Left cardiac atrium (tissue), 4 donors: ENCODE measurements at regions not wholly inside any gene's neighbourhood (a gene's known extent, or its start where the extent isn't known, plus 50 kb on each side); places are given as distances from the start of the nearest gene placed in this dataset.
A peak's percentile ranks its signal among the peaks of the same experiment; 100 is the strongest.
"Not testable (repeated sequence)": the region's sequence is repeated elsewhere in the genome, so short reads cannot be mapped to it uniquely, and the experiment has no call there.

ENCODE experiments used
- ATAC-seq, 2 donors: fragments of 200-7000 bp; cut with Tn5 transposase; one replicate each; pipeline ENCODE4 v1.9.1; 2020; ENCODE audit warnings: mild to moderate bottlenecking in 2 of 2, moderate library complexity in 2 of 2
- DNase-seq: peaks from one replicate; pipeline ENCODE4 v3.0.0-alpha.2; 2020
- intact Hi-C, 2 donors: fragments of 100-400 bp; cut with DNase I; formaldehyde crosslinking; loops; one replicate each; pipeline versions ENCODE4 v1.14.1 to v1.15.1; 2022 to 2023
- donor health status: DM: no; HTN: yes; CAD: no.
- donor health status: DM: no; HTN: yes; CAD: no; lungs with severe emphysema.
- donor health status: DM: yes; HTN: yes; CAD: no.
- donor health status: Dilated cardiomyopathy.

DNA sequence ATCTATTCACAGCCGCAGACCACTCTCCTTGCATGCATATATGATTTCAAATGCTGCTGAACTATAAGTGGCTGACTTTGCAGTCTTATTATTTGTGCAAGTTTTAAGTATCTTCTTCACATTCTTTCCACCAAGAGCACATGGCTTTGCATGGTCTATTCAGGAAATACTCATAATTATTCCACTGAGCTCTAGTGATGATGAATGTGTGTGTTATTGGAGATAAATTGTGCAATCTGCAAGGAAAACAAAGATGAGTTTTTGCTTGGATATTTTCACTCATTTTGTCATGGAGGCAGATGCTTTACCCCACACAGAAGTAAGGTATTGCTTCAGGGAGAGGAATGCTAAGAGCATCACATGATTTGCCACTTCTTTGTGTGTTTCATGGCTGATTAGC, 764.6 kb downstream of the TBC1D32 start:
- intact Hi-C loops: no loop called here
- no peak for ATAC-seq
- no peak for DNase-seq

DNA sequence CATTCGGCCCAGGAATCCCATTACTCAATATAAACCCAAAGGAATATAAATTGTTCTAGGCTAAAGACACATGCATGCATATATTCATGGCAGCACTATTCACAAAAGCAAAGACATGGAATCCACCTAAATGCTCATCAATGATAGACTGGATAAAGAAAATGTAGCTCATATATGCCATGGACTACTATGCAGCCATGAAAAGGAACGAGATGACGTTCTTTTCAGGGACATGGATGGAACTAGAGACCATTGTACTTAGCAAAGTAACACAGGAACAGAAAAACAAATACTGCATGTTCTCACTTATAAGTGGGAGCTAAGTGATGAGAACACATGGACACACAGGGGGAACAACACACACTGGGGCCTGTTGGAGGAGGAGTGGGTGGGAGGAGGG, 769.5 kb downstream of the TBC1D32 start:
- DNase-seq (no peak), ATAC-seq (no peak)
- intact Hi-C loops: no loop called here

DNA sequence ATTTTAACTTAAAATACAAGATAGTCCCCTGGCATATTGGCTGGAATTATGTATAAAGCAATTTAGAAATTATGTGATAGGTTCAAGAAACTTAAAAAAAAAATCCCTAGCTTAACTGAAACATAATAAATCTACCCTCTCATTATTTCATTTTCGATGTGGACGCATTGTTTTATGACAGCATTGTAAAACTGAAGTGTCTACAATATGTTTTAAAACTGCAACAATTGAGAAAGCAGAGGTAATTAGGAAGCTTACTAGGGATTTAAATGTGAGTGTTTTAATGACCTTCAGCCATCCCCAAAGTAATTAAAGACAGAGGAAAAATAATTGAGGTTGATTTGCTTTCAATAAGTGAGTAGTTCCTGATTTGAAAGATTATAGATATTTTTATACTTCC, 776.0 kb downstream of the TBC1D32 start:
- DNase-seq (no peak), ATAC-seq (no peak)
- intact Hi-C loops: no loop called here

DNA sequence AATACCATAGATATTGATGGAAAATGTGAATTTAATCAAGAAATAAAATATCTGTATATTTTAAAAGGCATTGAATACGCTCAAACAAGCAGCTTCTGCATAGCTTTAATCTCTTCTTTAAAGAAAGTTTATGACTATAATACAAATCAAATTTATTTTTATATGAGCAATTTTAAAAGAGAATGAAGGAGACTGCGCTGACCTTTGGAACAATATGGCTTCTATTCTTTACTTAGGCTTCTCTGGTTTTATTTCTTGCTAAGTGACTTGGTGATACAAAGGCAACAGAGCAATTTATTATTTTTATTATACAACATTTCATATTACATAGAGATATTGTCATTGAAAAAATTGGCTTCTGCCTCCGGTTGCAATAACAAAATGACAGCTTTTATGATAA, 776.7 kb downstream of the TBC1D32 start:
- DNase-seq: no peak

DNA sequence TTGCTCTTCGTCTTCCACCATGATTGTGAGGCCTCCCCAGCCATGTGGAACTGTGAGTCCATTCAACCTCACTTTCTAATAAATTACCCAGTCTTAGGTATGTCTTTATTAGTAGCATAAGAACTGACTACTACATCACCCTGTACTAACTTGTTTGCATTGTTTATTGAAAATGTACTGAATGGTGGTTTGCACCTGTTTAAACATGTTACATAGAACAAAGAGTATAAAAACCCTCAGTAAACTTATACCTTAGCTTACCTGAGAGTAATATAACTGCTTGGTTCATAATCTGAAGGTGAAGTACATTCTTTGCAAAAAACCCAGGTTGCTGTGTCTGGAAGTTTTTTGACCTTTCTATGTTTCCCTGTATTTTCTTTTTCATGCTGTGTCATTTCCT, 777.8 kb downstream of the TBC1D32 start:
- intact Hi-C loops: no loop called here
- DNase-seq: no peak
- ATAC-seq: no peak

More for the DNA sequence above, 776.7 kb downstream of the TBC1D32 start:
- intact Hi-C loops: no loop called here
- ATAC-seq: no peak

DNA sequence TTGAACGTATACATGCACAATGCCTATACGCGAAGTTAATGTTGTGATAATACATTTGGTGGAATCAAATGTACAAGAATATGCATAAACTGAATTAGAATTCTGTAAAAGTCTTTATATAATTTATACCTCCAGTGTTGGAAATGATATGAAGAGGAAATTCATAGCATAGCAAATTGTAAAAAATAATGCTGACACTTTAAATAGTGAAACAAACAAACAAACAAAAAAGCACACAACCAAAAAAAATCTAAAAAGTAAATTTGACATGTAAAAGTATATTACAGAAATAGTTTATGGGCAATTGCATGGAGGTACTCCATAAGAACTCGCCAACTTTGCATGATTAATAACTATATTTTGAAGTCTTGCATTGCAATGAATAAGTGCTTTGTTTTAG, 780.9 kb downstream of the TBC1D32 start:
- intact Hi-C loops: no loop called here

DNA sequence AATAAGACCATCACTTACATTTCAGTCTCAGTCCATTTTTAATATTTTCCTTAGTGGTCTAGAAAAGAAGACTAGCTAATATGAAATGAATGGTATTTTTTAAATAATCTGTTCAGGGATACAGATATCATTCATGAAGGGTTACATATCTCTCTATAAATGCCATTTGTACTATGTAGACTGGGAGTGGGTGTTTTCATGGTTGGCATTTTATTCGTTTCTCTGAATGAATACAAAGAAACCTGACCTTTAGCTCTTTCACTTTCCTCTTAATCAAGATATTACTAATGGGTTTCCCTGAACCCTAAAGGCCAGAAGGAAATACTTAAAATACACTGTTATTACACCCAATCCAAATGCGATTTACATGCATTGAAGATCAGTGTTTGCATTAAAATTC, 788.9 kb downstream of the TBC1D32 start:
- no peak for ATAC-seq
- intact Hi-C loops: no loop called here
- DNase-seq: no peak

More for the DNA sequence above, 780.9 kb downstream of the TBC1D32 start:
- DNase-seq (no peak), ATAC-seq (no peak)

DNA sequence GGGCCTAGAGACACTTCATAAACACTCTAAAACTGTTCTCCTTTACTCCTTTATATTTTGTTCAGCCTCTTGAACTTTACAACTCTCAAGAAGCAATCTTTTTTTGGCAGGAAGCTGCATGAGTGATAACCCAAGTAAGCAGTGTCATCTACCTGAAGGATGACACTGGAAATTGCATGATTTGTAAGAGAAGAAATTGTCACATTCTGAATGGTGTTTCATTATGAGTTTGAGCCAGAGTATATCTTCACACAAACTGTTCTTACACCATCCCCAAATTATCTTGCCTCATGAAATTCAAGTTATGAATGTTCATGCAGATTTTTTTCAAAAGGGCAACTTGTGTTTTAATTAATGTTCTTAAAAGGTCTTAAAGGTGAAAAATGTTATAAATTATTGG, 799.3 kb downstream of the TBC1D32 start:
- ATAC-seq (no peak), DNase-seq (no peak)
- intact Hi-C loops: no loop called here

DNA sequence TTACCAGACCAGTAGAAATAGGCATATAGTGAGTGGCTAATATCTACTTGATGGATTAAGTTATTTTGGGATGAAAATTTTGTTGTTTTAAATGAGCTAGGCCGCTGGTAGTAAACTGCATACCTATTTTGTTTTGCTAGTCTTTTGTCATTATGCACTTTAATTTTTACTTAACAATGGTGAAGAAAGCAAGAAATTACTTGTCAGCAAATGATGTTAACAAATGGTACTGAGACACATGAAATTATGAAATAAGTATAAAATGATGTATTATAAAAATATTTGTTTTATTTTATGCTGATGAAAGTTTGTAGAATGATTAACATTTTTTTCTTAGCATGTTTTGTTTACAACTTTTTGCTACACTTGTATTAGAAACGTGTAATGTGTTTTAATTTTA, 807.7 kb downstream of the TBC1D32 start:
- ATAC-seq (no peak), DNase-seq (no peak)
- intact Hi-C loops: no loop called here

DNA sequence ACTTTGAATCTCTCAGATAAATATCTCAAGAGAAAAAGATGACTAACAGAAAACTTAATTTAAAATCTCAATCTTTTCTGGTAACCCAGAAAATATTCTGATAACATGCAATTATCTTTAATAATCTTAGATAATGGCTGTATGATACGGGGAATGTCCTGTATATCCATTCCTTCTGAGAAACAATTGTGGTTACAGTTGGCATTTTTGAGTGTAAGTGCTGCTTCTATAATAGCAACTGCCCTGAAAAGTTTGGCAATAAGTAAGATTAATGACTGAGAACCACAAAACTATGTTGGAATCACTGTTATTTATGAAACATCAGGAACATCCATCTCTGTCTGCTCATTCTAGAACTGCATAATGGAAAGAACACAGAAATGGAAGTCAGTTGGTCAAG, 819.7 kb downstream of the TBC1D32 start:
- no peak for ATAC-seq
- DNase-seq: no peak
- intact Hi-C loops: no loop called here

DNA sequence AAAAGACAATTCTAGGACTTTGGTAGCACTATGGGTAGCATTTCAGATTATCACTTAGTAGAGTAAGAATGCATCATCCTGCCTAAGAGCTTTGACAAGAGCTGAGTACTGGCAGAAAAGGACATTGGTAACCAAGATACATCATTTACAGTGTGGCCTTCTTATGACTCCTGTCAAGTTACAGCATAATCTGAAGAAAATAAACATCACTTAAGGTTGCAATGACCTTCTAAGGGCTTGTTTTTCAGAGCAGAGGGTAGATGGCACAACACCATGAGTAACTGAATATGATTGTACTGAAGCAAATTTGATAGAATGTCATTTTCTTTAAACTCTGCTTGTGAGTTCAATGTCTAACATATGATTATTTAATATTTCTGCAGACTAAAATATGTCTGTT, 822.6 kb downstream of the TBC1D32 start:
- intact Hi-C loops: no loop called here
- DNase-seq: no peak
- ATAC-seq: no peak

DNA sequence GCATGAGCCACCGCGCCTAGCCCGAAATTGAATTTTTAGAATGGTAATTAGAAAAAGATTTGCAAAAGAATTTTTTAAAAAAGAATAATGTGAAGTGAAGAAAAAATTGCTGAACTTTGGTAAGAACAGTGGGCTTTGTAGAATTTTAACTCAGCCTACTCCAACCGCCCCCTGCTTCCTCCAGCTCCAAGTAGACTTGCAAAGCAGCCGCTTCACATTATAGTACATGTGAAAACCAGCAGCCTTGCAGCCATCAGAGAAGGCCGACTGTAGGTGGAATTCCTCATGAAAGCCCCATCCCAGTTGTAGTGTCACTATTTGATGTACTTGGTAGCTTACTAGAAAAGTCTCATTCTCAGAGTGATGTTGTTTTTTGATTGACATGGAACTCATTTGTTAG, 835.6 kb downstream of the TBC1D32 start:
- no peak for DNase-seq
- no peak for ATAC-seq
- intact Hi-C loops: no loop called here

DNA sequence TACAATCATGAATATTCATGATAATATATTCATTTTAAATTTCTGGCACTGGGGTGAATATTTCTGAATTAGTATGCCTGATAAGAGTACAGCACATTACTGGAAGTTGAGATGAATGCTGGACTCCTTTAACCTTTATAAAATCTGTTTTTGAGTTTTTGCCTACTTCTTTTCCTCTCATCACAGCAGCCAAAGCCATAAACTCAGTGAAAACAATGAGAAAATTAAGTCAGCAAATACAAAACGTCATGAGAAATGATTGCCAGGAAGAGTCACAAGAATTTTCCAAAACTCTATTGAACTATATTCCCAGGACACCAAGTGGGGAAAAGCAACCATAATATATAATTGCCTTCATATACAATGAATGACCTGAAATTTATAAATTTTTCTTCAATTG, 837.6 kb downstream of the TBC1D32 start:
- no peak for DNase-seq
- intact Hi-C loops: no loop called here
- ATAC-seq: no peak

DNA sequence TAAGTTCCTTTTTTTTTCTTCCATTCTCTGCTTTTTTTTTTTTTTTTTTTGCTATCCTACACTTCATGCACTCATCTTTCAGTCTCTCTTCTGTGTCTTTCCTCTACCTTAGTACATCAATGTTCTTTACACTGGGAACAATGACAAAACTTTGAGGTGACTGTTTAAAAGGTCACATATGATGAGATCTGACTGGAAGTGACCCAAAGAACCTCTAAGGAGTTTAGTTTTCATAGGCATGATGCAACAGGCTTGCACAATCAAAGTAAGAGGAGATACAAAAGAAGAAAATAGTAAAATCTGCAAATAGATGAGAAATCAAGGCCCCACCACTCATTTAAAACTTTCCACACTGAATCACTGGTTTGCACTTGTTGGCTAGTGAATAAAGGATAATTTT, 840.8 kb downstream of the TBC1D32 start:
- ATAC-seq: no peak
- intact Hi-C loops: no loop called here
- DNase-seq: no peak

DNA sequence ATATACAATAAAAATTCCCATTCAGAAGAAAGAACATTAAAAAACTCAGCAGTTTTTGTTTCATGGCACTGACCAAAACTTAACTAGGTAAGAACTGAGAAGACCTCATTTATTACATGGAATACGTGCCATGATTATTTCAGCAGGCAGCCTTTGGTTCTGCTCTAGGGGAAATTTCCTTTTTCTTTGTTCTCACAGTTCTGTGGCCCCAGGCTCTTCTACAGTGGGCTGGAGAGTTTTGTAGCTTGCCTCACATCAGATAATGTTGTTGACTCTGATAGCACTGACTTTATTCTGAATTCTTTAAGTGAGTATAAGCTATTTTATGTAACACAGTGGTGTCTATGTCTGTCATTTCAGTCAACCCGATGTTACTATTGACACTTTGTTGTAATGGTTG, 844.3 kb downstream of the TBC1D32 start:
- intact Hi-C loops: no loop called here
- DNase-seq (no peak), ATAC-seq (no peak)

DNA sequence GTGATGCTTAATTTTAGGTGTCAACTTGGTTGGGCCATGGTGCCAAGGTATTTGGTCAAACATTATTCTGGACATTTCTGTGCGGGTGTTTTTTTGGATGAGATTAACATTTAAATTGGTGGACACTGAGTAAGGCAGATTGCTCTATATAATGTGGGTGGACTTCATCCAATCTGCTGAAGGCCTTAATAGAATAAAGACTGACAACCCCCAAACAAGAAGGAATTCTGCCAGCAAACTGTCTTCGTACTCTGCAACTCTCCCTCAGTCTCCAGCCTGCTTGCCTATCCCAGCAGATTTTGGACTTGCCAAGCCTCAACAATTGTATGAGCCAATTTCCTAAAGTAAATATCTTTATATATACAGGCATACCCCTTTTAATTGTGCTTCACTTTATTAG, 850.1 kb downstream of the TBC1D32 start:
- ATAC-seq: no peak
- intact Hi-C loops: no loop called here

DNA sequence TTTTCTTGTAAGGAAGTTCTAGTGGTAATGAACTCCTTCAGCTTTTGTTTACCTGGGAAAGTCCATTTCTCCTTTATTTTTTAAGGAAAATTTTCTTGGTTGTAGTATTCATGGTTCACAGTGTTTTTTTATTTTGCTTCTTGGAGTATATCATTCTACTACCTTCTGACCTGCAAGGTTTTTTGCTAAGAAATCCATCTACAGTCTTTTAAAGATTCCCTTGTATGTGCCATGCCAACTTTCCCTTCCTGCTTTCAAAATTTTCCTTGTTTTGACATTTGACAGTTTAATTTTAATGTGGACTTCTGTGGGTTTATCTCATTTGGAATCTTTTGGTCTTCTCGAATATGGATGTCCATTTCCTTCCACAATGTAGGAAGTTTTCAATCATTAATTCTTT, 855.6 kb downstream of the TBC1D32 start:
- intact Hi-C loops: no loop called here

More for the DNA sequence above, 850.1 kb downstream of the TBC1D32 start:
- DNase-seq: no peak

DNA sequence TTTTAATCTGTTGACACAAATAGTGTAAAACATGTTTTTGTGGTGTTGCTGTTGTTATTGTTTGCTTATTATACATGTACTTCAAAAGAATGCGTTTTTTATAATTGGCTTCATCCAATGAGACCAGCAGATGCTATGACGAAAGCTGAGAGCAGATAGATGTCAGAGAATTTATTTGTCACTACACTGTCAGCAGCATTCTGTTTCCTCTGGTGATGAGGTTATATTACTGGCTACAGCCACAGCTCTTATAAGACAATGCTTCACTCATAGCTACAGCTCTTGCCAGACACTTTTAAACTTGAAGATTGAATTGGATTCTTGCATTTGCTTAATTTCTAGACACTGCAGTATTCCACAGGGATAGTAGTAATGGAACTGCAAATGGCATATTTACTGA, 860.5 kb downstream of the TBC1D32 start:
- intact Hi-C loops: no loop called here
- ATAC-seq (no peak), DNase-seq (no peak)

More for the DNA sequence above, 855.6 kb downstream of the TBC1D32 start:
- ATAC-seq (no peak), DNase-seq (no peak)

DNA sequence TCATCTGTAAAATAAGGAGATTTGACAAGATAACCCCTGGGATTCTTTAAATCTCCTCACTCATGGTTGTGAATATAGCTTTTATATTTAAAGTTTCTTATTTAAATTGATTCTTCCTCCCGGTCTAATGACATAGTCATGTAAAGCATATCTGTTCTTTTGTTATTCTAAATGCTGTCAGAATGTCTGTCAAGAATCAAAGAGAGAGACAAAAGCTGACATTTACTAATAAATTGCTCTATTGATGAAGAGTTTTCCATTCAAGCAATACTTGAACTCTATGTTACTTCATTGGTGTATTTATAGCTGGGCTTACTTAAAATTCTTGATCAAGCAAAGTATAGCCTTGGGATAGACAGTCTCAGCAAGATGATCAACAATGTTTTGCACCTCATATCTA, 865.8 kb downstream of the TBC1D32 start:
- intact Hi-C loops: no loop called here
- ATAC-seq: no peak
- DNase-seq: no peak

DNA sequence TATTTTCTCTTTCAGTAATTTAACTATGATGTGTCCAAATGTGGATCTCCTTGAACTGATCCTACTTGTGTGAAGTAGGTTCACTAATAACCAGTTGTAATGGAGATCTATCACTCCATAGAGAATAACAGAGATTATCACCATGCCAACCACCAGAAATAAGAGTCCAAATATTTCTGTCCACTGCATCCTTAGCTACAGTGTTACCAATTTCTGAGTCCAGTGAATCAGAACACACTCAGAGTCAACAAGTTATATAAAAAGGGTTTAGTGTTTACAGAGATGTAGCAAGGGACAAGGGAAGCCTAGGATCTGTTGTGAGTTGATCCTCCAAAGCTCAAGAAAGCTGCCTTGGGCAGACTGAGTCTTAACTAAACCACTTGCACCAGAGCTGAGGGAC, 882.8 kb downstream of the TBC1D32 start:
- no peak for DNase-seq
- intact Hi-C loops: no loop called here
- ATAC-seq: peak in 1 of 2 donors; percentile 41

DNA sequence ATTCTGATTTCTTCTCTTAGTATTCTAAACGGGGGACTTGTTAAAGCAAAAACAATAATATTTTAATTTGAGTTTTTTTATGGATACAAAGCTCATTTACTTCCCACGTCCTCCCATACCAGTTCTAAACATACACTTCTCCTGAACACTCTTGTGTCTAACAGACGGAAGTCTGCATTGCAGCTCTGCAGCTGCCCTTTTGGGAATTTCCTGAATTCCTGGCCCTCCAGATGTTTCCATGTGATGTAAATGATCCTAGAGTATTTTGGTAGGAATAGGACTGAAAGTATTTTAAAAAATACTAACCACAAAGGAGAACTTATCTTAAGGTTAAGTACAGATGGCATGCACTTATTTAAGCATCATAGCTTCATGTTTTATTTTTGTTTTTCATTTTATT, 886.7 kb downstream of the TBC1D32 start:
- intact Hi-C loops: no loop called here
- DNase-seq (no peak), ATAC-seq (no peak)

DNA sequence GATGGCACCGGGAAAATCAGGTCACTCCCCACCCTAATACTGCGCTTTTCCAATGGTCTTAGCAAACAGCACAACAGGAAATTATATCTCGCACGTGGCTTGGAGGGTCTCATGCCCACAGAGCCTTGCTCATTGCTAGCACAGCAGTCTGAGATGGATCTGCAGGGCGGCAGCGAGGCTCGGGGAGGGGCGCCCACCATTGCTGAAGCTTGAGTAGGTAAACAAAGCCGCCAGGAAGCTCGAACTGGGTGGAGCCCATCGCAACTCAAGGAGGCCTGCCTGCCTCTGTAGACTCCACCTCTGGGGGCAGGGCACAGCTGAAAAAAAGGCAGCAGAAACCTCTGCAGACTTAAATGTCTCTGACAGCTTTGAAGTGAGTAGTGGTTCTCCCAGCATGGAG, 901.4 kb downstream of the TBC1D32 start:
- ATAC-seq, DNase-seq, intact Hi-C loops: not testable (repeated sequence)
